Stomach (tissue), 8 donors: ENCODE measurements at regions not wholly inside any gene's neighbourhood (a gene's known extent, or its start where the extent isn't known, plus 50 kb on each side); places are given as distances from the start of the nearest gene placed in this dataset.

Experiments used
- DNase-seq, 2 donors: peaks; one replicate each; pipeline versions ENCODE4 v3.0.0 to v3.0.0-alpha.2; 2013 to 2019
- H3K27ac ChIP-seq, 5 donors: fragments of 200-600 bp in 4 of 5; sonication (generic) in 4 of 5; one replicate each; pipeline ENCODE4 v1.5.1; 2013 to 2019; ENCODE audit warnings: mild to moderate bottlenecking in 1 of 5, moderate library complexity in 1 of 5
- H3K27me3 ChIP-seq, 3 donors: fragments of 200-600 bp; sonication (generic); one replicate each; pipeline ENCODE4 v1.5.1; 2017 to 2019; ENCODE audit warnings: mixed run types in 1 of 3
- H3K36me3 ChIP-seq, 4 donors: fragments of 200-600 bp; sonication (generic); 1 replicate in 3 of 4; 2 replicates in 1 of 4; pipeline ENCODE4 v1.5.1; 2016 to 2019
- H3K4me1 ChIP-seq, 4 donors: fragments of 200-600 bp; sonication (generic); one replicate each; pipeline ENCODE4 v1.5.1; 2016 to 2019
- H3K4me3 ChIP-seq, 4 donors: fragments of 200-600 bp; sonication (generic) in 3 of 4; one replicate each; pipeline ENCODE4 v1.5.1; 2016 to 2019; ENCODE audit warnings: mild to moderate bottlenecking in 1 of 4
- H3K9me3 ChIP-seq, 4 donors: fragments of 200-600 bp; sonication (generic); one replicate each; pipeline ENCODE4 v1.5.1; 2016 to 2019
- CTCF ChIP-seq, 7 experiments: fragments of 450-650 bp in 4 of 7; fragments of 200-600 bp in 3 of 7; sonication (generic) in 3 of 7; IDR thresholded peaks; one replicate each; pipeline ENCODE4 v1.5.1; 2016 to 2019; ENCODE audit warnings: antibody characterized with exemption in 7 of 7, control low read depth in 2 of 7, mild to moderate bottlenecking in 1 of 7
- EP300 ChIP-seq: sonication (generic); formaldehyde crosslinking; IDR thresholded peaks from one replicate; pipeline ENCODE4 v1.6.1; 2017; ENCODE audit warnings: antibody characterized with exemption
- POLR2A ChIP-seq, 4 donors: fragments of 450-650 bp; IDR thresholded peaks; one replicate each; pipeline ENCODE4 v1.6.1; 2016; ENCODE audit warnings: antibody characterized with exemption in 4 of 4, control low read depth in 2 of 4, mild to moderate bottlenecking in 1 of 4, moderate library complexity in 1 of 4
- POLR2AphosphoS5 ChIP-seq, 3 donors: sonication (generic); formaldehyde crosslinking; IDR thresholded peaks; one replicate each; pipeline ENCODE4 v1.6.1; 2016; ENCODE audit warnings: antibody characterized with exemption in 3 of 3
- WGBS, 5 donors: extraction: QIAGEN DNeasy Blood & Tissue Kit in 3 of 5; methylation state at CpG; one replicate each; pipeline versions ENCODE4 v1.1.5 to v1.1.7; 2013 to 2018; 5-methylcytosine and 5-hydroxymethylcytosine counted together
- intact Hi-C: fragments of 100-400 bp; cut with DNase I; formaldehyde crosslinking; loops from one replicate; pipeline ENCODE4 v1.15.1; 2023; ENCODE audit warnings: low total_unique reads
- donor health status: healthy with polysubstance abuse.
- donor health status: Bipolar disorder and iron deficiency.
- donor health status: healthy.

- intact Hi-C loops: no loop called here
- H3K4me3 ChIP-seq: no peak overlapping the region
- H3K9me3 ChIP-seq: no peaks in the 10 kb centered on the region
- peaks cover 0 to 3% (median 0%) of the 10 kb centered on the region in 3 donors for H3K27me3 ChIP-seq
- H3K36me3 ChIP-seq: no peaks in the 10 kb centered on the region
- DNase-seq: no peak
- 86 to 91% (median 90%) methylated on average over 5 of the region's 5 CpGs for WGBS, 5 donors
- no peak for TF ChIP-seq POLR2A (IDR thresholded peaks at IDR 0.05)
- no peak for TF ChIP-seq POLR2AphosphoS5 (IDR thresholded peaks at IDR 0.05)
- no peak for TF ChIP-seq EP300
- TF ChIP-seq CTCF (IDR thresholded peaks at IDR 0.05): no peak
- no peaks in the 10 kb centered on the region for H3K4me1 ChIP-seq
- H3K27ac ChIP-seq: no peak overlapping the region
Observed at GRCh38 chr5:75975496-75975895, 107.7 kb upstream of the SV2C start.

- Histone ChIP-seq H3K4me1 (no peaks in the 10 kb centered on the region), H3K4me3 (no peak overlapping the region), H3K27me3 (no peaks in the 10 kb centered on the region), H3K36me3 (no peaks in the 10 kb centered on the region), H3K9me3 (peaks cover 0 to 24% (median 16%) of the 10 kb centered on the region in 4 donors), H3K27ac (no peak overlapping the region)
- TF ChIP-seq EP300 (no peak), POLR2A (IDR thresholded peaks at IDR 0.05) (no peak), CTCF (IDR thresholded peaks at IDR 0.05) (no peak), POLR2AphosphoS5 (IDR thresholded peaks at IDR 0.05) (no peak)
- intact Hi-C loops: no loop called here
- no peak for DNase-seq
- WGBS, 5 donors: 45 to 67% (median 62%) methylated on average over 1 of the region's 1 CpG
Observed at GRCh38 chr5:75965292-75965691, 117.9 kb upstream of the SV2C start.

GRCh38 chr5:75964008-75964407 lies 119.2 kb upstream of the SV2C start:
- H3K27ac ChIP-seq: no peak overlapping the region
- no peaks in the 10 kb centered on the region for H3K36me3 ChIP-seq
- H3K4me3 ChIP-seq: no peak overlapping the region
- no peaks in the 10 kb centered on the region for H3K4me1 ChIP-seq
- peaks cover 0 to 22% (median 14%) of the 10 kb centered on the region in 4 donors for H3K9me3 ChIP-seq
- WGBS, 5 donors: 65 to 74% (median 70%) methylated on average over 2 of the region's 2 CpGs
- intact Hi-C loops: no loop called here
- TF ChIP-seq POLR2AphosphoS5 (IDR thresholded peaks at IDR 0.05): no peak
- TF ChIP-seq EP300: no peak
- no peak for TF ChIP-seq CTCF (IDR thresholded peaks at IDR 0.05)
- no peak for TF ChIP-seq POLR2A (IDR thresholded peaks at IDR 0.05)
- peak in 1 of 2 donors; percentile 3 for DNase-seq
- H3K27me3 ChIP-seq: no peaks in the 10 kb centered on the region

GRCh38 chr5:75963554-75963953 lies 119.6 kb upstream of the SV2C start:
- no peak overlapping the region for H3K27ac ChIP-seq
- H3K36me3 ChIP-seq: no peaks in the 10 kb centered on the region
- TF ChIP-seq POLR2A (IDR thresholded peaks at IDR 0.05) (no peak), CTCF (IDR thresholded peaks at IDR 0.05) (no peak), POLR2AphosphoS5 (IDR thresholded peaks at IDR 0.05) (no peak), EP300 (no peak)
- no peak for DNase-seq
- peaks cover 0 to 19% (median 12%) of the 10 kb centered on the region in 4 donors for H3K9me3 ChIP-seq
- H3K4me1 ChIP-seq: no peaks in the 10 kb centered on the region
- no peak overlapping the region for H3K4me3 ChIP-seq
- no peaks in the 10 kb centered on the region for H3K27me3 ChIP-seq
- WGBS, 5 donors: 78 to 91% (median 81%) methylated on average over 2 of the region's 2 CpGs
- intact Hi-C loops: no loop called here
